ENCODE measurements at regions not wholly inside any gene's neighbourhood (a gene's known extent, or its start where the extent isn't known, plus 50 kb on each side); places are given as distances from the start of the nearest gene placed in this dataset.
"Not testable (repeated sequence)": the region's sequence is repeated elsewhere in the genome, so short reads cannot be mapped to it uniquely, and the experiment has no call there.

DNA sequence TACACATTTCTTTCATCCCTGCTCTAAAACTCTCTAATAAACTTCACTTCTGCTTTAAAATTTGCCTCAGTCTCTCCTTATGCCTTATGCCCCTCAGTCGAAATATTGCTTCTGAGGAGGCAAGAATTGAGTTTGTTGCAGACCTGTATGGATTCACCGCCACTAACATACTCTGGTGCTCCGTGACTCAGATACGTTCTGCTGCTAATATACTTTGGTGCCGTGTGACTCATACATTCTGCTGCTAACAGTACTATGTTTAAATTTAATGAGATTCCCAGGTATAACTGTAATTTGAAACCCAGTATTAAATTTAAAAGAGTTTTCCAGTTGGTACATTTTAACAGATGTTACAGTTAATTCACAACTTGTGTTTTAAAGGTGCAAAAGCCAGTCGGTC, 82.0 kb upstream of the TGIF2LX start:
- TF ChIP-seq, protein P1, sequence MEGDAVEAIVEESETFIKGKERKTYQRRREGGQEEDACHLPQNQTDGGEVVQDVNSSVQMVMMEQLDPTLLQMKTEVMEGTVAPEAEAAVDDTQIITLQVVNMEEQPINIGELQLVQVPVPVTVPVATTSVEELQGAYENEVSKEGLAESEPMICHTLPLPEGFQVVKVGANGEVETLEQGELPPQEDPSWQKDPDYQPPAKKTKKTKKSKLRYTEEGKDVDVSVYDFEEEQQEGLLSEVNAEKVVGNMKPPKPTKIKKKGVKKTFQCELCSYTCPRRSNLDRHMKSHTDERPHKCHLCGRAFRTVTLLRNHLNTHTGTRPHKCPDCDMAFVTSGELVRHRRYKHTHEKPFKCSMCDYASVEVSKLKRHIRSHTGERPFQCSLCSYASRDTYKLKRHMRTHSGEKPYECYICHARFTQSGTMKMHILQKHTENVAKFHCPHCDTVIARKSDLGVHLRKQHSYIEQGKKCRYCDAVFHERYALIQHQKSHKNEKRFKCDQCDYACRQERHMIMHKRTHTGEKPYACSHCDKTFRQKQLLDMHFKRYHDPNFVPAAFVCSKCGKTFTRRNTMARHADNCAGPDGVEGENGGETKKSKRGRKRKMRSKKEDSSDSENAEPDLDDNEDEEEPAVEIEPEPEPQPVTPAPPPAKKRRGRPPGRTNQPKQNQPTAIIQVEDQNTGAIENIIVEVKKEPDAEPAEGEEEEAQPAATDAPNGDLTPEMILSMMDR (IDR thresholded peaks at IDR 0.05) = not testable (repeated sequence)
- TF ChIP-seq POLR2A (IDR thresholded peaks at IDR 0.05) = not testable (repeated sequence)
